Activated naive CD4-positive, alpha-beta T cell treated with anti-CD3 and anti-CD28 coated beads, Interleukin-2, amount 10 ng/mL, durations not matched to agents 7 days and 5 days (primary cell): ENCODE measurements at regions not wholly inside any gene's neighbourhood (a gene's known extent, or its start where the extent isn't known, plus 50 kb on each side); places are given as distances from the start of the nearest gene placed in this dataset.

ENCODE experiments used
- CTCF ChIA-PET: fragments of 350-600 bp; sonication (Branson Sonifier 250); formaldehyde crosslinking; loops from one replicate; lab custom pipeline; 2021; ENCODE audit warnings: antibody characterized with exemption; lab: Charles Lee
- DNase-seq: peaks from one replicate; pipeline ENCODE4 v3.0.0-alpha.2; 2020
- H3K27ac Mint-ChIP-seq: one replicate; pipeline ENCODE4 v1.8.0; 2021; ENCODE audit warnings: mild to moderate bottlenecking, moderate library complexity, mixed read lengths
- H3K27me3 Mint-ChIP-seq: one replicate; pipeline ENCODE4 v1.8.0; 2021; ENCODE audit warnings: mild to moderate bottlenecking, mixed read lengths
- H3K36me3 Mint-ChIP-seq: one replicate; pipeline ENCODE4 v1.8.0; 2021; ENCODE audit warnings: mixed read lengths
- H3K4me1 Mint-ChIP-seq: one replicate; pipeline ENCODE4 v1.8.0; 2021; ENCODE audit warnings: mixed read lengths
- H3K4me3 Mint-ChIP-seq: one replicate; pipeline ENCODE4 v1.8.0; 2021; ENCODE audit warnings: mild to moderate bottlenecking, moderate library complexity, mixed read lengths
- H3K9me3 Mint-ChIP-seq: one replicate; pipeline ENCODE4 v1.8.0; 2021; ENCODE audit warnings: mixed read lengths

- no peak for DNase-seq
- H3K27me3 Mint-ChIP-seq, result no peaks in the 10 kb centered on the region
- no peaks in the 10 kb centered on the region for H3K36me3 Mint-ChIP-seq
- no peak overlapping the region for H3K4me3 Mint-ChIP-seq
- no peaks in the 10 kb centered on the region for H3K4me1 Mint-ChIP-seq
- H3K9me3 Mint-ChIP-seq, result peaks cover 14% of the 10 kb centered on the region
- H3K27ac Mint-ChIP-seq, result no peak overlapping the region
- CTCF ChIA-PET, result no interaction called here
Measured at GRCh38 chr3:76873532-76874242, 166.2 kb upstream of the ROBO2 start.

GRCh38 chr3:76879959-76880358 lies 159.9 kb upstream of the ROBO2 start:
- no peaks in the 10 kb centered on the region for H3K36me3 Mint-ChIP-seq
- no peak overlapping the region for H3K4me3 Mint-ChIP-seq
- H3K27ac Mint-ChIP-seq, result no peak overlapping the region
- H3K9me3 Mint-ChIP-seq, result peaks cover 3% of the 10 kb centered on the region
- no peaks in the 10 kb centered on the region for H3K27me3 Mint-ChIP-seq
- DNase-seq, result no peak
- CTCF ChIA-PET, result no interaction called here
- no peaks in the 10 kb centered on the region for H3K4me1 Mint-ChIP-seq

- H3K9me3 Mint-ChIP-seq, result peaks cover 5% of the 10 kb centered on the region
- H3K27me3 Mint-ChIP-seq, result no peaks in the 10 kb centered on the region
- no peaks in the 10 kb centered on the region for H3K36me3 Mint-ChIP-seq
- no peak for DNase-seq
- CTCF ChIA-PET, result no interaction called here
- no peaks in the 10 kb centered on the region for H3K4me1 Mint-ChIP-seq
- no peak overlapping the region for H3K27ac Mint-ChIP-seq
- no peak overlapping the region for H3K4me3 Mint-ChIP-seq
Measured at GRCh38 chr3:76886761-76887500, 153.0 kb upstream of the ROBO2 start.

DNA sequence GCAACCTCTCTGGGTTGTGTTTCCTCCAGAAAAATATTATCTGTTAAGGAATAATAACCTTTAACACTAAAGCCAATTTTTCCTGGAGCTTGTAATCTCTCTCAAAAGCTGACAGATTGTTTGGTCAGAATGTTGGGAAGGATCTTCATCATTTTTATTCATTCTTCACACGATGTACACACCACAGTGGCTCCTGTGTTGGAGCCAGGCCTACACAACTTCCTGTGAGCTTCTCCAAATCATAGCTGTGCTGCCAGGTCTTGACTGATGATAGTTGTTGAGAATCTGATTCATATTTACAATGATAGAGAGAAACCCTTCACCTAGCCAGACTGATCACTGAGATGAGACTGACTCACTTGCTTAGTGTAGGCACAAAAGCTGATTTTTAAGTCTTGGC lies 151.0 kb upstream of the ROBO2 start:
- Mint-ChIP-seq H3K36me3 (no peaks in the 10 kb centered on the region), H3K27me3 (no peaks in the 10 kb centered on the region), H3K27ac (no peak overlapping the region), H3K4me3 (no peak overlapping the region), H3K9me3 (peaks cover 5% of the 10 kb centered on the region), H3K4me1 (no peaks in the 10 kb centered on the region)
- CTCF ChIA-PET, result no interaction called here
- no peak for DNase-seq

GRCh38 chr3:76889911-76890310 lies 150.0 kb upstream of the ROBO2 start:
- no peak overlapping the region for H3K4me3 Mint-ChIP-seq
- no peaks in the 10 kb centered on the region for H3K4me1 Mint-ChIP-seq
- no peak overlapping the region for H3K27ac Mint-ChIP-seq
- no peaks in the 10 kb centered on the region for H3K27me3 Mint-ChIP-seq
- DNase-seq, result no peak
- CTCF ChIA-PET, result no interaction called here
- H3K36me3 Mint-ChIP-seq, result no peaks in the 10 kb centered on the region
- H3K9me3 Mint-ChIP-seq, result peaks cover 5% of the 10 kb centered on the region

GRCh38 chr3:76897076-76897475 lies 142.8 kb upstream of the ROBO2 start:
- Mint-ChIP-seq H3K4me3 (no peak overlapping the region), H3K27ac (no peak overlapping the region), H3K36me3 (no peaks in the 10 kb centered on the region), H3K9me3 (peaks cover 5% of the 10 kb centered on the region), H3K27me3 (no peaks in the 10 kb centered on the region), H3K4me1 (no peaks in the 10 kb centered on the region)
- CTCF ChIA-PET, result no interaction called here
- no peak for DNase-seq

DNA sequence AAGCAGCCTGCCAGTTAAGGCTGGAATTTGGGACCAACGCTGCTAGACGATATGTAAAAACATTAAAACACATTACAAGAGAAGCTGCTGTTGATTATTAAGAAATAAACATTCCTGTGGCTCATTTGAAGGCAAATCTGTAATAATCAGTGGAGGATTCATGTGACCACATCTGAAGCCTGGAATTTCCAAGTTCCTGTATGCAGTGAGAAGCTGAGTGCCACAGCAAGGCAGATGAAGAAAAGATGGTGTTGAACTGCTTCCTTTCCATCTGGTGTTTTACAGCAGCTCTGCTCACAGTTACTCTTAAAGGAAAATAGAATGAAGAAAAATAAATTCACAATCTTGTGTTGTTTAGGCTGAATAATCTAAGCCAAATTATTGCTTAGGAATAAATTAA lies 139.3 kb upstream of the ROBO2 start:
- no peak overlapping the region for H3K27ac Mint-ChIP-seq
- no peaks in the 10 kb centered on the region for H3K27me3 Mint-ChIP-seq
- no peaks in the 10 kb centered on the region for H3K4me1 Mint-ChIP-seq
- no peaks in the 10 kb centered on the region for H3K36me3 Mint-ChIP-seq
- H3K9me3 Mint-ChIP-seq, result peaks cover 7% of the 10 kb centered on the region
- CTCF ChIA-PET, result interaction anchor here (0.6 kb wide), 1 partner anchor 185 kb away, joined by 3 read pairs; no protein-coding TSS in a partner anchor
- H3K4me3 Mint-ChIP-seq, result no peak overlapping the region
- no peak for DNase-seq

- Mint-ChIP-seq H3K4me3 (no peak overlapping the region), H3K4me1 (no peaks in the 10 kb centered on the region), H3K27ac (no peak overlapping the region), H3K27me3 (no peaks in the 10 kb centered on the region), H3K9me3 (peaks cover 7% of the 10 kb centered on the region), H3K36me3 (no peaks in the 10 kb centered on the region)
- CTCF ChIA-PET, result no interaction called here
- no peak for DNase-seq
Measured at GRCh38 chr3:76908156-76908555, 131.7 kb upstream of the ROBO2 start.

- no peak for DNase-seq
- CTCF ChIA-PET, result no interaction called here
- Mint-ChIP-seq H3K9me3 (peaks cover 3% of the 10 kb centered on the region), H3K27me3 (no peaks in the 10 kb centered on the region), H3K4me1 (no peaks in the 10 kb centered on the region), H3K4me3 (no peak overlapping the region), H3K27ac (no peak overlapping the region), H3K36me3 (no peaks in the 10 kb centered on the region)
Measured at GRCh38 chr3:76912841-76913383, 127.0 kb upstream of the ROBO2 start.

DNA sequence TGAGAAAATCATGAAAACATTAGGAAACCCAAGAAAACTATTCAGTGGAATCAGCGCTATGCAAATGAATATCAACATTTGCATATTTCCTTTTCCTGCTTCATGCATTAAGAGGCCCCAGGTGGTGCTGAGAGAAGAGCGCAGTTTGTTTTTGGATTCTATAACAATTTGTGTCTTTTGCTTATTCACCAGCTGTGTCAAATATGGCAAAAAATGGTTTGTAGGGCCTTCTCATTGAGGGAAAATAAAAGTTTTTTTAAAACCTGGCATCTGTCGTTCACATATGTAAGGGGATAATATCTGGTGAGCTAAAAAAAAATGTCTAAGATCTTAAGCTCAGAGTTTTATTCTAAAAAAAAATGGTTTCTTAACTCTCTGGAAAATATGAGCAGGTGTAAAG lies 122.5 kb upstream of the ROBO2 start:
- no peak overlapping the region for H3K4me3 Mint-ChIP-seq
- no peak for DNase-seq
- H3K36me3 Mint-ChIP-seq, result no peaks in the 10 kb centered on the region
- H3K27me3 Mint-ChIP-seq, result no peaks in the 10 kb centered on the region
- no peak overlapping the region for H3K27ac Mint-ChIP-seq
- H3K4me1 Mint-ChIP-seq, result no peaks in the 10 kb centered on the region
- CTCF ChIA-PET, result no interaction called here
- peaks cover 6% of the 10 kb centered on the region for H3K9me3 Mint-ChIP-seq

DNA sequence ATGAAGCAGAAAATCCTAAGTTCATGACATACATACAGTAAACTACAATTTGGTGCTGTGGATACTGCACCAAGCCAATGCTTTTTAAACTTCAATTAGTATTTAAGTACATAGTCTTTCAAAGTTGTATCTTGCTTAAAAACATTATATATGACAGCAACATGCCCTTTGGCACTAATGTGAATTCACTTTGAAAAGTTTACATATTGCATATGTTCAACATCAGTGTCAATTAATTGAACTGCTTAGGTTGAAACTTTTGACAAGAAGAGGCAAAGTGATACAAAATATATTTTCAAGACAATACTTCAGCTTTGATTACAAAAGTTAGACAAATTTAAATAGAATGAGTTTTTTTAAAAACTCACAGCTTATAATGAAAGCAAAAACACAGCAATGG lies 119.4 kb upstream of the ROBO2 start:
- Mint-ChIP-seq H3K27ac (no peak overlapping the region), H3K9me3 (peaks cover 12% of the 10 kb centered on the region), H3K4me1 (no peaks in the 10 kb centered on the region), H3K27me3 (no peaks in the 10 kb centered on the region), H3K36me3 (no peaks in the 10 kb centered on the region), H3K4me3 (no peak overlapping the region)
- CTCF ChIA-PET, result no interaction called here
- no peak for DNase-seq

- Mint-ChIP-seq H3K36me3 (no peaks in the 10 kb centered on the region), H3K9me3 (peaks cover 12% of the 10 kb centered on the region), H3K4me1 (no peaks in the 10 kb centered on the region), H3K27me3 (no peaks in the 10 kb centered on the region), H3K4me3 (no peak overlapping the region), H3K27ac (no peak overlapping the region)
- CTCF ChIA-PET, result no interaction called here
- DNase-seq, result no peak
Measured at GRCh38 chr3:76923485-76923884, 116.4 kb upstream of the ROBO2 start.

DNA sequence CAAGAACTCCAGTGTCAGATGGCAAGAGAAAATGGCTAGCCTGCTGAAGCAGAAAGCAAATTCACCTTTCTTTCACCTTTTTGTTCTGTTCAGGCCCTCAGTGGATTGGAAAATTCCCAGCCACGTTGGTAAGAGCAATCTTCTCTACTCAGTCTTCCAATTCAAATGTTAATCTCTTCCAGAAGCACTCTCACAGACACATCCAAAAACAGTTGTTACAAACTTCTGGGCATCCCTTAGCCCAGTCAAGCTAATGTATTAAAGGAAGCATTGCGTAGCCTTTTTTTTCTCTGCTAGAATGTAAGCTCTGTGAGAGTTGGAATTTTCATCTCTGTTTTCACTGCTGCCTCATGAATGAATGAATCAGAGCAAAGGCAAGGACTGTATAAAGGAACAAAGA lies 109.2 kb upstream of the ROBO2 start:
- CTCF ChIA-PET, result no interaction called here
- no peak overlapping the region for H3K4me3 Mint-ChIP-seq
- no peaks in the 10 kb centered on the region for H3K27me3 Mint-ChIP-seq
- no peaks in the 10 kb centered on the region for H3K4me1 Mint-ChIP-seq
- no peaks in the 10 kb centered on the region for H3K36me3 Mint-ChIP-seq
- peaks cover 8% of the 10 kb centered on the region for H3K9me3 Mint-ChIP-seq
- DNase-seq, result no peak
- no peak overlapping the region for H3K27ac Mint-ChIP-seq

DNA sequence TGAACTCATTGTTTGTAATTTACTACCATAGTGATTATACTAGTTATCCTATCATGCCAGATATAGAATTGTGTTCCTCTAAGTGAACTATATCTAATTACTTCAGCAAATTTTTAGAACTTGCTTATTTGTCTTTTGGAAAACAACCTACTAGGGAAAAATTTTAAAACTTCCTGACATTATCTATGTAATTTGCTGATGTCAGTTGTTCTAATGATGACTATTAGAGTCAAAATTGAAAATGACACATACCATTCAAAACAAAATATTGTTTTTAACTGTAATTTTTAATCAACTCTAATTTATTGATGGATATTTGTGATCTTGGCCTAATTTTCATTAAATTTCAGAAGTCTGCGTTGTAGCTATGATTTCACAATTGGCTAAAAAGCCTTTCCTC lies 106.7 kb upstream of the ROBO2 start:
- no peaks in the 10 kb centered on the region for H3K36me3 Mint-ChIP-seq
- CTCF ChIA-PET, result no interaction called here
- H3K27ac Mint-ChIP-seq, result no peak overlapping the region
- H3K9me3 Mint-ChIP-seq, result peaks cover 8% of the 10 kb centered on the region
- H3K4me1 Mint-ChIP-seq, result no peaks in the 10 kb centered on the region
- H3K27me3 Mint-ChIP-seq, result no peaks in the 10 kb centered on the region
- DNase-seq, result no peak
- H3K4me3 Mint-ChIP-seq, result no peak overlapping the region

GRCh38 chr3:76938962-76939361 lies 100.9 kb upstream of the ROBO2 start:
- DNase-seq, result no peak
- Mint-ChIP-seq H3K36me3 (no peaks in the 10 kb centered on the region), H3K9me3 (peaks cover 11% of the 10 kb centered on the region), H3K4me3 (no peak overlapping the region), H3K27ac (no peak overlapping the region), H3K27me3 (no peaks in the 10 kb centered on the region), H3K4me1 (no peaks in the 10 kb centered on the region)
- CTCF ChIA-PET, result no interaction called here
